ENCODE measurements at regions not wholly inside any gene's neighbourhood (a gene's known extent, or its start where the extent isn't known, plus 50 kb on each side); places are given as distances from the start of the nearest gene placed in this dataset.

DNA sequence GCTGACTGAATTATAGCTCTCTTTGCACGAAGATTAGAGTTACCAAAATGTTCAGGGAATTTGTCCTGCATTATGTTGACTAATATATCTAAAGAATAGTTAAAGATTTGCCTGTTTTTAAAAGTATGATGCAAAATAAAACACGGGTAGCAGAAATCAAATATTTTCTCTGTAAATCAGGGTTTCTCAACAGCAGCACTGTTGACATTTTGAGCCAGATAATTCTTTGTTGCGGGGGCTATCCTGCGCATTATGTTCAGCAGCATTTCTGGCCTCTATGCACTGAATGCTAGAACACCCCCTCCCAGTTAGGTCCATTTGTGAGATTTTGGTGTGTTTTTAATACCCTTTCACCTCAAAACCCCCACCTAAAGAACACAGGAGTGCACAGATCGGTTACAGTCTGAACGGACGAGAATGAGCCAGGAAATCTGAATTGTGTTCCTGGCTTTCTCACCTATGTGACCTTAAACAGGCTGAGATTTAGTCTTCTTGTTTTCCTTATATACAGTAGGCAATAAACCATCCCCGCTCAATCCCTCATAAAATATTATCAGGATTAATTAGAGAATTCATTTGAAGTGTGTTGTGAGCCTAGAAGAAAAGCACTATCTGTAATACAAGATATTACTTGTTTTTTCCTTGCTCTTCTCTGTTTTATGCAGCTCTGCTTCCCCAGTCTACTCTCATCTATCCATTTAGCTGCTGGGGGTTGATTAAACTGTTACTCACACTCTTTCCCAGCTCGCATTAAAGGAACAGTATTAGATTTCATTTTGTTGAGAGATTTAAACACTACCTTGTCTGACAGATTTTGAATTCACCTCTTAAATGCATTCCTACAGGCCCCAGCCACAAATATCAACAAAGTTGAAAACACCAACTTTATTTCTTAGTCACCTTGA is 247.5 kb upstream of the GOLIM4 start:
- DNase-seq (ENCODE audit: low spot score, unreplicated experiment) = no peak
- no peaks in the 10 kb centered on the region for H3K27me3 Mint-ChIP-seq
- TF ChIP-seq, protein P1, sequence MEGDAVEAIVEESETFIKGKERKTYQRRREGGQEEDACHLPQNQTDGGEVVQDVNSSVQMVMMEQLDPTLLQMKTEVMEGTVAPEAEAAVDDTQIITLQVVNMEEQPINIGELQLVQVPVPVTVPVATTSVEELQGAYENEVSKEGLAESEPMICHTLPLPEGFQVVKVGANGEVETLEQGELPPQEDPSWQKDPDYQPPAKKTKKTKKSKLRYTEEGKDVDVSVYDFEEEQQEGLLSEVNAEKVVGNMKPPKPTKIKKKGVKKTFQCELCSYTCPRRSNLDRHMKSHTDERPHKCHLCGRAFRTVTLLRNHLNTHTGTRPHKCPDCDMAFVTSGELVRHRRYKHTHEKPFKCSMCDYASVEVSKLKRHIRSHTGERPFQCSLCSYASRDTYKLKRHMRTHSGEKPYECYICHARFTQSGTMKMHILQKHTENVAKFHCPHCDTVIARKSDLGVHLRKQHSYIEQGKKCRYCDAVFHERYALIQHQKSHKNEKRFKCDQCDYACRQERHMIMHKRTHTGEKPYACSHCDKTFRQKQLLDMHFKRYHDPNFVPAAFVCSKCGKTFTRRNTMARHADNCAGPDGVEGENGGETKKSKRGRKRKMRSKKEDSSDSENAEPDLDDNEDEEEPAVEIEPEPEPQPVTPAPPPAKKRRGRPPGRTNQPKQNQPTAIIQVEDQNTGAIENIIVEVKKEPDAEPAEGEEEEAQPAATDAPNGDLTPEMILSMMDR (IDR thresholded peaks at IDR 0.05; ENCODE audit: unreplicated experiment) = no peak
- no peaks in the 10 kb centered on the region for H3K9me3 Mint-ChIP-seq (ENCODE audit: low read depth)
- no peaks in the 10 kb centered on the region for H3K36me3 Mint-ChIP-seq (ENCODE audit: insufficient read depth)
- H3K4me3 Mint-ChIP-seq (ENCODE audit: low read depth) = no peak overlapping the region
- H3K27ac Mint-ChIP-seq = peak overlapping the region; percentile 92
- H3K4me1 Mint-ChIP-seq (ENCODE audit: low read depth) = peaks cover 44% of the 10 kb centered on the region

DNA sequence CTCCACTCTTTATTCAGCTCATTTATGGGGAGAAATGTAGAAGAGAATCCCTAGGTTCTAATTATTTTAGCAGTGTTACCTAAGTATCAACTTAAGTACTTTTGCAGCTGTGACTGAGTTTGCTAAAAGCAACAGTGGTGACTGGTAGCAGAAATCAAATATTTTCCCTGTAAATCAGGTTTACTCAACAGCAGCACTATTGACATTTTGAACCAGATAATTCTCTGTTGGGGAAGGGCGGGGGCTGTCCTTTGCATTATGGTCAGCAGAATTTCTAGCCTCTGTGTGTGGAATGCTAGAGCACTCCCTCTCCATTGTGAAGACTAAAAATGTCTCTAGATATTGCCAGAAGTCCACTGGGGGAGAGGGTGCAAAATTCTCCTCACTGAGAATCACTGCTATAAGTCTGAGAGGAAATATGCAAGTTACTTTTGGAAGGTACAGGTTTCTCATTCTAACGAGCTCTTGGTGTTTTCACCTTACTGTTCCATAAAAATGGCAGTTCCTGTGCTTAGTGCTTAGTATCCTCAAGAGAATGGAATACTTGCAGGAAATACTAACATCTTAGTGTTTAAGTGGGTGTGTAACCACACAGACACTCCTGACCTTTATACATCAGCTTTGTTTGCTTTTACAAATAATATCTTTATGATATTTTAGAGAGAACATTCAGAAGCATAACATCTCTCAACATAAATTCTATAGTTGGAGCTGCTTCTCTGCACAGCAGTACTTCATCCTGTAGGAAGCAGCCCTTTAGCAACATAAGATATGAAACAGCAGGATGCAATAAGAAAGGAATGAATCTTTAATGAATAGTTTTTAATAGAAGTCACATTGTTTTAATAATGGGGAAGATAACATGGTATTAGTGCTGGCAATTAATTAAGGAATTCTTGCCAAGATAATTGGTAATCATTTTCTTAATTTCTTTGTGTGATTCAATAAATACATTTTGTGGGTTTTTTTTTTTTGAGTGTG is 246.5 kb upstream of the GOLIM4 start:
- TF ChIP-seq, protein P1 (IDR thresholded peaks at IDR 0.05; ENCODE audit: unreplicated experiment) = no peak
- no peak for DNase-seq (ENCODE audit: low spot score, unreplicated experiment)
- Mint-ChIP-seq H3K27me3 (no peaks in the 10 kb centered on the region), H3K4me3 (ENCODE audit: low read depth) (peak overlapping the region; percentile 37), H3K36me3 (ENCODE audit: insufficient read depth) (no peaks in the 10 kb centered on the region), H3K4me1 (ENCODE audit: low read depth) (peaks cover 44% of the 10 kb centered on the region), H3K27ac (peak overlapping the region; percentile 93), H3K9me3 (ENCODE audit: low read depth) (no peaks in the 10 kb centered on the region)

DNA sequence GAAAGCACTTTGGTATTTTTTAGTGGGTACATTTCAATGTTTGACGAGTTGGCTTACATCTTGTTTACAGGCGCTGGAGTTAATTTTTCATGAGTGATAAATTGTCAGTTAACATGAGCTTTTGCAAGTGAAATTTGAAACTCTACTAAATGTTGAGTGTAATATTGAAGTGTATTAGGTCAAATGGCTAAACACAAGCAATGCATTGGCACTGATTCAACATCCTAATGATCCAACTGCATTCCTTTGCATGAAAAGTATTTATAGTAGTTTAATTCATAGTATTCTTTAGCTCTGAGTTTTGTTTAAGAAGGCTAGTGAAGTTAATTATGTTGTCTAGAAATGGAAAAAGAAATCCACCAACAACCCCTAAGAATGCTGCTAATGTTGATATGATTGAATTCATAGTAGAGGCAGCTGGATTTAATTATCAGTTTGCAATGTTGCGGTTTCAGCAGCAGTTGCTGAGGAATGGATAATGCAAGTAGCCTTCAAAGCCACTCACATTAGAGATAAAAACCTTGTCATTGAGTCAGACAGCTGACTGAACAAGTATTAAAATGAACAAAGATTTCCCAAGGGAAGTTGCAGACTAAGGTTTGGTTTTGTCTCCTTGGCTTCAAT is 245.6 kb upstream of the GOLIM4 start:
- H3K27me3 Mint-ChIP-seq = no peaks in the 10 kb centered on the region
- no peak for DNase-seq (ENCODE audit: low spot score, unreplicated experiment)
- H3K27ac Mint-ChIP-seq = peak overlapping the region; percentile 93
- H3K36me3 Mint-ChIP-seq (ENCODE audit: insufficient read depth) = no peaks in the 10 kb centered on the region
- no peaks in the 10 kb centered on the region for H3K9me3 Mint-ChIP-seq (ENCODE audit: low read depth)
- TF ChIP-seq, protein P1 (IDR thresholded peaks at IDR 0.05; ENCODE audit: unreplicated experiment) = no peak
- H3K4me3 Mint-ChIP-seq (ENCODE audit: low read depth) = peak overlapping the region; percentile 37
- peaks cover 44% of the 10 kb centered on the region for H3K4me1 Mint-ChIP-seq (ENCODE audit: low read depth)

DNA sequence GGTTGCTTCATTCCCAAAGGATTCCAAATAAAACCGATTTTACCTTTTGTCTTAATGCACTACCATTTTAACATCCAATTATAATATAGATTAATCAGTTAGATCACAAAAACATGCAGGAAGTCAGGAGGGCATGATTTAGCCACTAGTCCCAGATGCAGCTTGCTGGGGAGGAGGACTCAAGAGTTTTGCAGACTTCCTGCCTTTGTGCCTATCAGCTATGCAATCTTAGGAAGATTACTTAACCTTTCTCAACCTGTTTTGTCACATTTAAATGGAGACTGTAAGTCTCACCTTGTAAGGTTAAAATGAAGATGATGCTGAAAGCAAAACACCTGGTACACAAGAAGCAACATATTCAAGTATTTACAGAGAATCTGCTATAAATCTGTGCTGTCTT is 242.4 kb upstream of the GOLIM4 start:
- no peaks in the 10 kb centered on the region for H3K36me3 Mint-ChIP-seq (ENCODE audit: insufficient read depth)
- no peak for DNase-seq (ENCODE audit: low spot score, unreplicated experiment)
- TF ChIP-seq, protein P1 (IDR thresholded peaks at IDR 0.05; ENCODE audit: unreplicated experiment) = no peak
- peaks cover 35% of the 10 kb centered on the region for H3K4me1 Mint-ChIP-seq (ENCODE audit: low read depth)
- no peak overlapping the region for H3K4me3 Mint-ChIP-seq (ENCODE audit: low read depth)
- no peaks in the 10 kb centered on the region for H3K27me3 Mint-ChIP-seq
- no peaks in the 10 kb centered on the region for H3K9me3 Mint-ChIP-seq (ENCODE audit: low read depth)
- H3K27ac Mint-ChIP-seq = no peak overlapping the region

DNA sequence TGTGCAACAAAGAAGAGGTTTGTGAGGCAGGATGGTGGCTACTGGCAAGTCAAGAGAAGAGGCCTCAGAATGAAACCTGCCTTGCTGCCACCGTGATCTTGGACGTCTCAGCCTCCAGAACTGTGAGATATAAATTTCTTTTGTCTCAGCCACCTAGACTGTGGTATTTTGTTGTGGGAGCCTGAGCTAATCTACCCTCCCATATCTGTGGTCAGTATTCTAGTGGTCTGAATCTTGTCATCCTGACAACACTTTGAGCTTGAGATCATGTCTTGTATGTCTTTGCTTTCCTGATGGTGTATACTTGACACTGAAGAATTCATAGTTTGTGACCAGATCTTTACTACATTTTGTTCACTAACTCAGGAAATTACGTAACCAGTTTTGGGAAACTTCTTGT is 240.6 kb upstream of the GOLIM4 start:
- Mint-ChIP-seq H3K4me1 (ENCODE audit: low read depth) (peaks cover 19% of the 10 kb centered on the region), H3K9me3 (ENCODE audit: low read depth) (no peaks in the 10 kb centered on the region), H3K4me3 (ENCODE audit: low read depth) (no peak overlapping the region), H3K36me3 (ENCODE audit: insufficient read depth) (no peaks in the 10 kb centered on the region), H3K27ac (peak overlapping the region; percentile 17), H3K27me3 (no peaks in the 10 kb centered on the region)
- DNase-seq (ENCODE audit: low spot score, unreplicated experiment) = no peak
- TF ChIP-seq, protein P1 (IDR thresholded peaks at IDR 0.05; ENCODE audit: unreplicated experiment) = no peak

Data from progenitor cell of endocrine pancreas (in vitro differentiated cells).